Muscle of leg (tissue), 3 donors: ENCODE measurements at regions not wholly inside any gene's neighbourhood (a gene's known extent, or its start where the extent isn't known, plus 50 kb on each side); places are given as distances from the start of the nearest gene placed in this dataset.
A peak's percentile ranks its signal among the peaks of the same experiment; 100 is the strongest.

ENCODE experiments used
- DNase-seq: peaks from one replicate; pipeline ENCODE4 v3.0.0; 2013
- H3K27ac ChIP-seq: one replicate; pipeline ENCODE4 v1.5.1; 2013; ENCODE audit warnings: mild to moderate bottlenecking, low read length, control low read depth
- H3K27me3 ChIP-seq: one replicate; pipeline ENCODE4 v1.6.1; 2013; ENCODE audit warnings: low read length; ENCODE audit not compliant: control insufficient read depth, insufficient read depth
- H3K36me3 ChIP-seq: one replicate; pipeline ENCODE4 v1.6.1; 2013; ENCODE audit warnings: low read length; ENCODE audit not compliant: control insufficient read depth, insufficient read depth
- H3K4me1 ChIP-seq: one replicate; pipeline ENCODE4 v1.6.1; 2013; ENCODE audit warnings: low read length; ENCODE audit not compliant: control insufficient read depth, insufficient read depth
- H3K4me3 ChIP-seq: one replicate; pipeline ENCODE4 v1.5.1; 2013; ENCODE audit warnings: low read length, control low read depth
- H3K9me3 ChIP-seq: replicated peaks from 2 replicates; pipeline ENCODE4 v1.6.1; 2013; ENCODE audit warnings: low read depth, low read length; ENCODE audit not compliant: control insufficient read depth
- WGBS: methylation state at CpG from one replicate; pipeline ENCODE4 v1.1.5; 2013; ENCODE audit warnings: missing lambda C conversion rate; ENCODE audit not compliant: insufficient coverage; 5-methylcytosine and 5-hydroxymethylcytosine counted together

DNA sequence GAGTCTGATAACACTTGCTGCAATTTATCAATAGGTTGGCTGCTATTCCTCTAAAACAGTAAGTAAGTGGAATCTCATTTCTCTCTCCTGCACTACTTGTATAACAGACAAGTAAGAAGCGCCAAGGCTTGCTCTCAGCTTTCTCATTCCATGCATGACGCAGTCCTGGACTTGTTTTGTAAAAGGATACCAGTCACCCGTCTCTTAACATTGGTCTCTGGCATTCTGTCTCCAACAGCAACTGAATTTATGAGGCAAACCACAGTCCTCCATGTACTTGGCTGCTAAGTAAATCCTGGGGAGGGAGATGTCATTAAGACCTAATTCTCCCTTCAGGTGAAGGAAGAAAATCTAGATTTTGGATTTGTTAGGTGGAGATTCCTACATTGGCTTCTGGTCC, 115.4 kb downstream of the OPN5 start:
- H3K4me1 ChIP-seq: no peaks in the 10 kb centered on the region
- no peak overlapping the region for H3K4me3 ChIP-seq
- H3K9me3 ChIP-seq: no peaks in the 10 kb centered on the region
- no CpG with 5 or more reads among the region's 3 CpGs for WGBS
- peak; percentile 8 for DNase-seq
- H3K27me3 ChIP-seq: no peaks in the 10 kb centered on the region
- H3K27ac ChIP-seq: no peak overlapping the region
- no peaks in the 10 kb centered on the region for H3K36me3 ChIP-seq

DNA sequence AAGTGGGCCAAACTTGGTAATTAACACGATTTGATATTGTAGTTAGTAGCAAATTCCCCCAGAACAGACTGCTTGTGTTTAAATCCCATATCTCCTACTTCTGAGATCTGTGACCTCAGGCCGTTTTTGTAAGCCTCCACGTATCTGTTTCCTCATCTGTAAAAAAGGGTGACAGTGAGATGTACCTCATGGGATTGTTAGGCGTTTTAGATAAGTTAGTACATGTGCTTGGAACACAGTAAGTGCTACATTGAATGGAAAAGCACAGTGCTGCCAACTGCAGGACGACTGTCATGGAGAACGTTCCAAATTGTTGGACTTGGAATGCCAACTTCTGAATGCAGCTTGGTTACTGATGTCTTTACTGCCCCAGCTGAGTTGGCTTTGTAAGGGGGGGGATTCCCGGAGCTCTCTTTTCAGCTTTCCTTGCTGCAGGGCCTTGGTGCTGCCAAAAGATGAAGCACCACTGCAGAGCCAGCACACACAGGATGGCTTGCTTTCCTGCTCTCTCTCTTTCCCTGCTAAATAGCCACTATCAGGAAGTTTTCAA, 108.6 kb downstream of the OPN5 start:
- no peaks in the 10 kb centered on the region for H3K4me1 ChIP-seq
- no peak for DNase-seq
- H3K27me3 ChIP-seq: no peaks in the 10 kb centered on the region
- no peak overlapping the region for H3K27ac ChIP-seq
- no peaks in the 10 kb centered on the region for H3K36me3 ChIP-seq
- 73% methylated on average over 5 of the region's 7 CpGs for WGBS
- no peak overlapping the region for H3K4me3 ChIP-seq
- no peaks in the 10 kb centered on the region for H3K9me3 ChIP-seq

DNA sequence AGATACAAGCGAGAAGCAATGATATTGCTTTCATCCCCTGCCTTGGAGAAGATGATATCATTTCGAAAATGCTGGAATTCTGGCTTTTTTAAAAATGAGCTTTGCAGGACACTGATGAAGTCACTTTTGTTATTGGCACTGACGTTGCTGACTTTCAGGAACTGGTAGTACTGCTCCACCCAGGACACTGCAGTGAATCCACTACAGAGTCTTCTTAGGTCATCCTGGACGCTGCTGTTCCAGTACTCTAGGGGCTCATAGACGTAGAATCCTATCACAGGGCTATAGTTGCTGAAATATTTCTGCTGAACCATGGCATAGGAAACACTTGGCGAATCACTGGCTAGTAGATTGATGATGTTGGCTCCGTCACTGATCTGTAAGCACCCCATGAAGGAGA, 97.2 kb downstream of the OPN5 start:
- WGBS: 72% methylated on average over 4 of the region's 7 CpGs
- Histone ChIP-seq H3K9me3 (no peaks in the 10 kb centered on the region), H3K27ac (no peak overlapping the region)

More for the DNA sequence above, 97.2 kb downstream of the OPN5 start:
- H3K4me1 ChIP-seq: no peaks in the 10 kb centered on the region
- no peak overlapping the region for H3K4me3 ChIP-seq
- no peaks in the 10 kb centered on the region for H3K36me3 ChIP-seq
- no peak for DNase-seq
- no peaks in the 10 kb centered on the region for H3K27me3 ChIP-seq
